HG03439 (cell line): ENCODE measurements at regions not wholly inside any gene's neighbourhood (a gene's known extent, or its start where the extent isn't known, plus 50 kb on each side); places are given as distances from the start of the nearest gene placed in this dataset.
"Not testable (repeated sequence)": the region's sequence is repeated elsewhere in the genome, so short reads cannot be mapped to it uniquely, and the experiment has no call there.

Experiments used
- ATAC-seq: cut with Tn5 transposase; IDR thresholded peaks from one replicate; pipeline ENCODE4 v1.9.1; 2021; ENCODE audit warnings: mild to moderate bottlenecking, moderate library complexity; ENCODE audit not compliant: unreplicated experiment

- no peak for ATAC-seq
These were observed 230.8 kb downstream of the TFAP2B start for GRCh38 chr6:51049288-51049982.

GRCh38 chr6:51049983-51050877, 231.6 kb downstream of the TFAP2B start:
- no peak for ATAC-seq

DNA sequence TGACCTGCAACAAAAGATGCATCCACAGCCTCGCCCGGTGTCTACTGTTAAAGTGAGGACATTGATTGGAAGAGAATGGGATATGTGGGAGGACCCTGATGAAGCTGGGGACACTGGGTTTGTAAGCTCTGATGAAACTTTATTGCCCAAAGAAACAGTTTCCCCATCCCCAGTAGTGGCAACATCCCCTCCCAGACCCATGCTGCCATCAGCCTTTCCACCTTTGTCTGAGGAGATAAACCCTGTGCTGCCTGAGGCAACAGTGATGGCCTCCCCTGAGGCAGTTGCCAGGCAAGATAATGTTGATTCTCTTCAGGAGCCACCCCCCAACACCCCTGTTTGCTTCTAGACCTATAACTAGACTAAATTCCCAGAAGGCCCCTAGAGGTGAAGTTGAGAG, 234.0 kb downstream of the TFAP2B start:
- ATAC-seq, result not testable (repeated sequence)

DNA sequence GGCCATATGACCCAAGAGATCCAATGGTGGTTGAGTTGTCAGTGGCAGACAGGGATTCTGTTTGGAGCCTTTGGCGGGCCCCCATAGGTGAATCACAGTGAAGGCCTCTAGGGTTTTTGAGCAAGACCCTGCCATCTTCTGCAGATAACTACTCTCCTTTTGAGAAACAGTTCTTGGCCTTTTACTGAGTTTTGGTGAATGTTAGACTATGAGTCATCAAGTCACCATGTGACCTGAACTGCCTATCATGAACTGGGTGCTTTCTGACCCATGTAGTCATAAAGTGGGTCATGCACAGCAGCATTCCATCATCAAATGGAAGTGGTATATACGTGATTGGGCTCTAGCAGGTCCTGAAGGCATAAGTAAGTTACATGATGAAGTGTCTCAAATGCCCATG, 236.6 kb downstream of the TFAP2B start:
- not testable (repeated sequence) for ATAC-seq

GRCh38 chr6:51057296-51057695, 238.6 kb downstream of the TFAP2B start:
- ATAC-seq, result no peak

GRCh38 chr6:51060262-51060762, 241.6 kb downstream of the TFAP2B start:
- ATAC-seq, result no peak

GRCh38 chr6:51062166-51062722, 243.6 kb downstream of the TFAP2B start:
- no peak for ATAC-seq

DNA sequence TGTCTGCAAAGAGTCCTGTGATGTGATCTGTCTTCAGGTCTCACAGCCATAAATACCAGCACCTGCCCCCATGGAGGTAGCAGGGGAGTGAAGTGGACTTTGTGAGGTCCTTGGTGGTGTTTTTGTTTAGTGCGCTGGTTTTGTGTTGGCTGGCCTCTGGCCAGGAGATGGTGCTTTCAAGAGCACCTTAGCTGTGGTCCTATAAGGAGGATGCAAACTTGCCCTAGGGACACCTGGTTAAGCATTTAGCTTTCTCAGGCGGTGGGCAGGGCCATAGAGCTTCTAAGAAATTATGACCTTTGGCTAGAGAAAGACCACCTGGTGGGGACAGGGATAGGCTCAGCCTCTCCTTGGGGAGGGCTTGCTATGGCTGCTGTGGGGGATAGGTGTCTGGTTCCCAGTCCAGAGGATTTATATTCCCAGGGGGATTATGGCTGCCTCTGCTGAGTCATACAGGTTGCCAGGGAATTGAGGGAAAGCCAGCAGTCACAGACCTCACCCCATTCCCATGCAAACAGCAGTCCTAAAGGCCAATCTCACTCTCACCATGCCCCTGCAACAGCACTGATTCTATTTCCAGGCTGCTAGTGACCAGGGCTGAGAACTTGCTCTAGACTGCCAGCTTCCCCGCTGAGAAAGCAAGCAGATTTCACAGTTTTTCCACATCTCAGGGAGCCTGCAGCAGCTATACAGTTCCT, 259.3 kb downstream of the TFAP2B start:
- ATAC-seq, result no peak

- no peak for ATAC-seq
These were observed 271.7 kb downstream of the TFAP2B start for GRCh38 chr6:51090343-51090742.

- no peak for ATAC-seq
These were observed 275.2 kb downstream of the TFAP2B start for GRCh38 chr6:51093871-51094270.

DNA sequence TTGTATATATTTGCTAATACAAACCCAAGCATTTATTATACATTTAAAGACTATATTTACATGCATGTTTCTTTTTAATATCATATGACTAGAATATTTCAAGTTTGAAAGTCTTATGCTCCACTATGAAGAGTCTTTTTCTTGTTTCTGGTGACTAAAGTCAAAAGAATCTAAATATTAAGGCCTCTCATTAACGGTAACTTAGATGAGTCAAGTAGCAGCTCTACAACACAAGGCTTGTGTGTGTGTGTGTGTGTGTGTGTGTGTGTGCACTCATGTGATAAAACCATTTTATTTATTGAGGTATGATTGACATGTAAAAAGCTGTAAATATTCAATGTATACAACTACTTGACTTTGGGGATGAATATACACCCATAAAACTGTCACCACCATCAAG, 275.6 kb downstream of the TFAP2B start:
- no peak for ATAC-seq

GRCh38 chr6:51098246-51098645, 279.6 kb downstream of the TFAP2B start:
- no peak for ATAC-seq

DNA sequence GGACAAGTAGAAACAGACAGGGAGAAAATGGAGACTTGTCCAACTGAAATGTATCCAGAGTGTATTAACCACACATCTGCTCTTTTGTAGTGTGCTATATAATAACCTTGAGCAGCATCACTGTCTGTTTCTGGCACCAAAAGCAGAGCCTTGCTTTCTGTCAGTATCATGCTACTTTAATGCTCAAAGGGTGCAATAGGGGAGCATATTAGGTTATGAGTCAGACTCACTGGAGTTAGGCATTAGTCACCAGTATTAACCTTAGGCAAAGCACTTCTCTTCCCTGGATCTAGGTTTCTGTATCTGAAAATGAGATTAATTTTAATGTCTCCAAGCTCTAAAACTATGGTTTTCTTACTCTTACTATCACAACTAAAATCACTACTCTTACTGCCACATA, 280.1 kb downstream of the TFAP2B start:
- ATAC-seq, result no peak

- no peak for ATAC-seq
These were observed 280.5 kb downstream of the TFAP2B start for GRCh38 chr6:51099201-51099600.

- no peak for ATAC-seq
These were observed 286.7 kb downstream of the TFAP2B start for GRCh38 chr6:51105357-51105756.

GRCh38 chr6:51107769-51108203, 289.1 kb downstream of the TFAP2B start:
- ATAC-seq, result no peak

- no peak for ATAC-seq
These were observed 290.0 kb downstream of the TFAP2B start for GRCh38 chr6:51108563-51109234.

DNA sequence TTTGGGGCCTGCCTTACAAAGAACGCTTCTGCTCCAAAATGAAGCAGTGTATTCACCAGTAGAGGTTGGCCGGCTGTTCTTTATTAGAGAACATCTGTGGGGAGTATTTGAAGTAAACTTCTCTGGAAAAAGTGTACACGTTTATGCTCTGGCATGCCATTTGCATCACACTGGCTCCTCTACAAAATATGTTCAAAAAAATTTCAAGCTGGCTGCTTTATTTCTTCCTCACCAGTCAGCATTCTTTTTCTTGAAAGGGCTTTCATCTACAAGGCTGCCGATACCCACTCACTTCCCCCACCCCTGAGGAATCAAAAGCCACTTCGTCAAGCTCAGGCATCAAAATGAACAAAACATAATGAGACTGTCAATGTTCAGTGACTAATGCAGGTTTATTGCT, 294.1 kb downstream of the TFAP2B start:
- ATAC-seq, result no peak

GRCh38 chr6:51116723-51117122, 298.1 kb downstream of the TFAP2B start:
- ATAC-seq, result no peak

GRCh38 chr6:51118792-51119191, 300.1 kb downstream of the TFAP2B start:
- no peak for ATAC-seq
